ENCODE measurements at regions not wholly inside any gene's neighbourhood (a gene's known extent, or its start where the extent isn't known, plus 50 kb on each side); places are given as distances from the start of the nearest gene placed in this dataset.
"Not testable (repeated sequence)": the region's sequence is repeated elsewhere in the genome, so short reads cannot be mapped to it uniquely, and the experiment has no call there.

DNA sequence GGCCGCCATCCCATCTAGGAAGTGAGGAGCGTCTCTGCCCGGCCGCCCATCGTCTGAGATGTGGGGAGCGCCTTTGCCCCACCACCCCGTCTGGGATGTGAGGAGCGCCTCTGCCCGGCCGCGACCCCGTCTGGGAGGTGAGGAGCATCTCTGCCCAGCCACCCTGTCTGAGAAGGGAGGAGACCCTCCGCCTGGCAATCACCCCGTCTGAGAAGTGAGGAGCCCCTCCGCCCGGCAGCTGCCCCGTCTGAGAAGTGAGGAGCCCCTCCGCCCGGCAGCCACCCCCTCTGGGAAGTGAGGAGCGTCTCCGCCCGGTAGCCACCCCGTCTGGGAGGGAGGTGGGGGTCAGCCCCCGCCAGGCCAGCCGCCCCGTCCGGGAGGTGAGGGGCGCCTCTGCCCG lies 194.2 kb upstream of the FBXL4 start:
- not testable (repeated sequence) for DNase-seq

DNA sequence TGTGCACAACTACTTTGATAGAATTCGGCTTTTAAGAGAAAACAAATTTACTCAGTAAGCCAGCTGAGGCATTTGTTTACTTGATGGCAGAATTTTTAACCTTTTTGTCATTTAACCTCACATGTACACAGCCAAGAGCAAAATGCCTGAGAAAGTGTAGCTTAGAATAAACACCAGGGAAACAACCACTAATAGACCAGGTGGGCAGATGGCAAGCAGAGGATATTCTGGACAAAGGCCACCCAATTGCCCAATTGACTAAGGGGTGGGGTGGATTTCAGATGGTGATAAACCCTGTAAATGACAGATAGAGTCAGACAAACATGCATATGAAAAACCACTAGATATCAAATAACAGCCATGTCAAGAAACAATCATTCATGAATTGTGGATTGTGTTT lies 190.7 kb upstream of the FBXL4 start:
- no peak for DNase-seq

DNA sequence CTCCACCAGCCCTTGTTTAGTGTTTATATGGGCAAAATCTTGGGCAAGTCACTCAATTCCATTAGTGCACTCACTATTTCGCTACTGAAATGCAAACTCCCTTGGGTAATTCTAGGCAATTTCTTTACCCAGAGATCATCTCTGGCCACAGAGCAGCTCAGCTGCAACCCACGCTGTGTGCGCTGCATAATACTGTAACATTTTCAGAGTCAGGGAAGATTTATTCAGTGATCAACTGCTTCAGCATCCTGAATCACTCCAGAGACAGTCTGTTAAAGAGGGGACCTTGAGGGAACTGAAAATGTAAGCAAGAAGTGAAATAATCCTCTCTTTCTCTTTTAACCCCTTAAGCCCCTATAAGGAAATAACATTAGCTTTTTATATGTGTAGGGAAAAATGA lies 189.6 kb upstream of the FBXL4 start:
- DNase-seq, result no peak

GRCh38 chr6:99136488-99136887 lies 188.7 kb upstream of the FBXL4 start:
- no peak for DNase-seq

GRCh38 chr6:99132026-99132635 lies 184.4 kb upstream of the FBXL4 start:
- no peak for DNase-seq

DNA sequence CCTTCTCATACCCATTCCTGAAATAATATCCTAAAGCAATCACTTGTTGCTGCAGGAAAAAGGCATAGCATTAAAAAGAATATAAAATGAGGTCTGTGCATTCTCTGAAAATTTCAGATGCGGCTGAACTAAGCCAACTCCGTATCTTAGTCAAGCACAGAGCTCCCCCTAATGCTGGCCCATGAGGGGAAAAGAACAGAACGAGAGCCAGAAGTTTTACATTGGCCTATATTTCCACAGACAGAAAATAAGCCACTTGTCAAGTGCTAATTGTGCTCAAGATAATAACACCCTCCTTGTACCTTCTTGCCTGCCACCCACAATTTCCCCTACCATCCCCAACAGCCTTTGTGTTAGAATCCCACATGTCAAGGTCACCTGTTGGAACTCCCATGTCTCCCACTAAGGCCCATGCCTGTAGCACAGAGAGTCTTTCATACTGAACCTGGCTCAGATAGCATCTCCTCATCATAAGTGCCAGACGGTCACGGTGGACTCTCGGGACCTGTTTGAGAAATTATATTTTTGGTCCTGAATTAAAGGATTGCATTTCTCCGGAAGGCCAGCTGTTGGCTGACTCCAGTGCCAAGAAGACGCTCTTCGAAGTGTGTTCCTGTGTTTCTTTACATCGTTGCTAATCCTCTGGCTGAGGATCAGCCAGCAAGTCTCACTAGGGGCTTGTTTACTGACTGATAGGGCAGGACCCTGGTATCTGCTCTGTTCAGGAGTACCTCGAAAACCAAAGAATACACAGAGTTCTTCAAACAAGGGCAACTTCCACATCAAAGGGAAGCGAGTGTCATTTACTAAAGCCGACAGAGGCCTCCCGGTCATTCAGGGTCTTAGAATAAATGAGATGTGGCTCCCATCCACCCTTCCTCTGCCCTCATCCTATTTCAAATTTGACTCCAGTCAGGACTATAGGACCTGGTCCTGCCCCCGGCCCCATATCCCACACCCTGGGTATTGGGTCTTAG lies 183.4 kb upstream of the FBXL4 start:
- no peak for DNase-seq

DNA sequence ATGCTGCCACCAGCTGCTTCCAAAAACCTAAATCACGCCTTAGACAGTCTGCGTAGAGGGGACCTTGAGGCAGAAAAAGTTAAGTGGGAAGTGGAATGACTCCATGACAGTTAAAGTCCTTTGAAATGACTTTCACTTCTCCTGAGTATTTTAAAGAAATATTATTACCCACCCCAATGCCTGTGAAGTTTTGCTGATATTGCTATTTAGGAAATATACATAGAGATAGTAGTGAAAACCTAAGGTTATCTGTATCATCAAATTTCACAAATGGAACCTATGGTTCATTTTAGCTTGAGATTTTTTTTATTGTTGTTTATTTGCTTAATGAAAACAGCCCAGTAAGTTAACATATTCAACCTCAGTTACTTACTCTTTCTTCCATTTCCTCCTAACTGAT lies 182.1 kb upstream of the FBXL4 start:
- no peak for DNase-seq

DNA sequence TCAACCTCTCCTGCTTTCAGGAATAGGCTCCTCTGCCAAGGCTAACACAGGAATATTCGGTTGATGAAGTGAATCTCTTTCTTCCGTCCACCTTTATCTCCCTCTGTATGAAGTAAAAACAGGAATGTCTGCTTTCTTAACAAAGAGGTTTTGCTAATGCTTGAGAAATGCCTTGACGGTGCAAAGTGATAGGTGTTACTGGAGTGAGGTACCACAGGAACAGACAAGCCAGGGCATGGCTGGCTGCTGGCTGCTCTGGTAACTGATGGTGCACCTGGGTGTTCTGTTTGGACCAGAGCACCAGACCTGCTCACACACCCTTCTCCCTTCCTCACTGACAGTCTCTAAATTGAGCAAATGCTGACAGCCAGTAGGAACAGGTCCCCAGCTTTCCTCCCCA lies 174.0 kb upstream of the FBXL4 start:
- DNase-seq, result no peak

- no peak for DNase-seq
These were observed 172.9 kb upstream of the FBXL4 start for GRCh38 chr6:99120641-99121040.

GRCh38 chr6:99119109-99120031 lies 171.6 kb upstream of the FBXL4 start:
- peak; percentile 53 for DNase-seq

GRCh38 chr6:99114769-99115406 lies 167.1 kb upstream of the FBXL4 start:
- DNase-seq, result no peak

- no peak for DNase-seq
These were observed 163.8 kb upstream of the FBXL4 start for GRCh38 chr6:99111590-99111989.

- DNase-seq, result no peak
These were observed 162.3 kb upstream of the FBXL4 start for GRCh38 chr6:99110029-99110428.

DNA sequence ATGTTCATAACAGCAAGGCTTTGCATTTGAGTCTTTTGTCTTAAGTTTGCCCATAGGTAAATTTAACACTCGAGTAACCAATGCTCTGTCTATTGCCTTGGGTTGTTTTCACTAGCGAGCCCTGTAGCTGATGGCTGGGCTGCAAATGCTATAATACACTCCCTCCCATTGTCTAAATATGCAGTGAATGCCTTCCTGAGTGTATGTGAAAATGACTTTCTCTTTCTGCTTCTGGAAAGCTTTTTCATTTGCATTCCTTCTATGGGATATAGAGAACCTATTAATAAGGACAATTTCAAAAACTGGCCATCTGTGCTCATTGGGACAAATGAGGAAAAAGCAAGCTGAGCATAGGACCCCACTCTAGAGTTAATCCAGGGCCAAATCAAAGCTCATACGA lies 156.5 kb upstream of the FBXL4 start:
- no peak for DNase-seq

- no peak for DNase-seq
These were observed 151.5 kb upstream of the FBXL4 start for GRCh38 chr6:99099243-99099642.

DNA sequence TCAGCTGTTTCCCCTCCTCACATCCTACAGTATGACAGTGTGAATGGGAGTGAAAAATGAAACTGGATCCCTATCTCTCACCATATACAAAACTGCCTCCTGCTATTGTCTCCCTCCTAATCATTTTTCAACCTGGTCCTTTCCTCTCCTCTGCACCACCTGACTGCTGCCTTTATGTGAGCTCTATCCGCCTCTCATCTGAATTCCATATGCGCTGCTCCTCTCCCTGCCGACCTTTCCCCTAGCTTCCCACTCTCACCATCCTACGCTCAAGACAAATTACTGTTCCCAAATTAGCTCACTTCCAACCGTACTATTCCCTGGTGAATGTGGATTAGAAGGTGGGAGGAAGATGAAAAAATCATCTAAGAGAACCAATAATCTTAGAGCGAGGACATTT lies 148.4 kb upstream of the FBXL4 start:
- no peak for DNase-seq

- DNase-seq, result peak; percentile 29
These were observed 145.9 kb upstream of the FBXL4 start for GRCh38 chr6:99093456-99094190.

DNA sequence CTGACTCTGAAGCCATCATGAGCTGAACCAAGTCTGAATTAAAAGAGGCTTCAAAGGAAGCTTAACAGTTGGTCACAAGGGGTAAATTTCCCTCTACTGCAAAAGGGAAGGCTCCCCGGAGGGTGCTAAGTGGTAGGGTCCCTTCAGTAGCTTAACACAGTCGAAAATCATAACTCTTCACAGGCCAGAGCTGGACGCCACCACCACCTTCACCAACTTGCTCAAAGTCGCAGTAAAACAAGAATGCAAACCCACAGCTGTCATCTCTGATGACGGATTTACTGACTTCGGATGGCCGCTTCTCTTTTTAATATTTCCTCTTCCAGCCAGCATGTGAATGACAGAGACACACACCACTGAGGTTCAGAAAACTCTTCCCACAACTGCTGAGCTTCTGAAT lies 144.7 kb upstream of the FBXL4 start:
- DNase-seq, result no peak

GRCh38 chr6:99091985-99092384 lies 144.2 kb upstream of the FBXL4 start:
- no peak for DNase-seq

DNA sequence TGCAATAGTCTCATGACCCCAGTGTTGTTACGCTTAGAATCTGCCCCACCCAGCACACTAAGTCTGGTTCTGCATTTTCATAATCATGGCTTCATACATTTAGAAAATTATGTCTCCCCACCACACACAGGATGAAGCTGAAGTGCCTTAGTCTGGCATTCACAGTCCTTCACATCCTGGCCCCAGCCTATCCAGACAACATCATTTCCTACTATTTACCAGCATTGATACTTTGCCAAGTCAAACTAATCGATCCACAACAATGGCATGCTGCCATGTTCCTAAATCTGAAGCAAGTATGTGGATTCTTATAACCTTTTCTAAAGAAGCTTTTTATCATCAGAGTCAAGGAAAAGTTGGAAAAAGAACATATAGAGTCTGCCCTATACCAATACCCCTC lies 132.4 kb upstream of the FBXL4 start:
- no peak for DNase-seq

DNA sequence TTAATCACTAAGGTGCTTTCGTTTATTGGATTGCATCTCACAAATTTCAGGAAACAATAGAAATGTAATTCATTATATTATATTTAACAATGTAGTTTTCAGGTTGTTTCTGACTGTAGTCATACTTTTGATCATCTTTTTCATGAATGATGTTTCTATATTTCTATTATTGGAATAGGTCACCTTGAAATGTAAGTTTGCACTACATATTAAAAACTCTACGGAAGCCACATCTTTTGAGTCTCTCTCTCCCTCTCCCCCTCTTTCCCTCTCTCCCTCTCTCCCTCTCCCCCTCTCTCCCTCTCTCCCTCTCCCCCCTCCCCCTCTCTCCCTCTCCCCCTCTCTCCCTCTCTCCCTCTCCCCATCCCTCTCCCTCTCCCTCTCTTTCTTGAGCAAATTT lies 131.3 kb upstream of the FBXL4 start:
- DNase-seq, result no peak

Measured in left kidney (tissue), 1 donor.